ENCODE measurements at regions not wholly inside any gene's neighbourhood (a gene's known extent, or its start where the extent isn't known, plus 50 kb on each side); places are given as distances from the start of the nearest gene placed in this dataset.

DNA sequence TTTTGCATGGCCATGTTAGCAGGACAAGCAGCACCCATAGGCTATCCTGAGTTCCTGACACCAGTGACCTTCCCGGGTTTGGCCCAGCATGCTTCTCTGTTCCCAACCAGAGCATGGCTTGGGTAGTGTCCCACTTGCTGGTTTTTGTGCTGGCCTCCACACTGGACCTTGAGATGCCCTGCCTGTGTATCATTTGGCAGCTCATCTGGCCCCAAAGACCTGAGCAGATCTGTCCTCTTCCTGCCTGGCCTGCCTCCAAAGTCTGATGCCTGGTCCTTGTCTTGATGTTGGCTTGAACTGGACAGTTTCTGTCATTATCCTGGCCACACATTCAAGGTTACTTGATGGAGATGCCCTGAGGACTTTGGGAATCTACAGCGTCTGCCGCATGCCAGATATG, 590.7 kb upstream of the KLF4 start:
- DNase-seq: no peak
- Mint-ChIP-seq H3K4me1 (ENCODE audit: low read depth) (no peaks in the 10 kb centered on the region), H3K27me3 (no peaks in the 10 kb centered on the region), H3K36me3 (no peaks in the 10 kb centered on the region), H3K4me3 (no peak overlapping the region), H3K9me3 (peaks cover 7% of the 10 kb centered on the region), H3K27ac (no peak overlapping the region)
- ChIA-PET POLR2A (no interaction called here), CTCF (no interaction called here)
- intact Hi-C loops (cut with micrococcal nuclease): no loop called here

DNA sequence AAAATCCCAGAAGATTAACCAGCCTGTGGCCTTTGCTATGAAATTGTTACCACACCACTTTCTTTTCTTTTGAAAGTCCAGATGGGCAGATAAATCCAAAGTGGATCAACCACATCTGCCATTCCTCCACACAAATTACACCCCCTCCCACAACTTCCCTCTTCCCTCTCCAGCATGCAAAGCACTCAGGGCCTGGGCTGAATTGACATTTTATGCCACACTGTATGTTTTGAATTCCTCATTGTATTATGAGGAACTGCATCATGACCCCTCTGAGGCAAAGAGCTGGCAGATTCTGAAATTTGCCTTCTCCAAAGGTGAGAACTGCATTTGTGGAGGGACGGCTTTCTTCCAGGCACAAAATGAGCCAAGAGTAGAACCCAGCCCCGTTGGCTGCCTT, 589.2 kb upstream of the KLF4 start:
- H3K27me3 Mint-ChIP-seq: no peaks in the 10 kb centered on the region
- H3K4me1 Mint-ChIP-seq (ENCODE audit: low read depth): no peaks in the 10 kb centered on the region
- no peak overlapping the region for H3K4me3 Mint-ChIP-seq
- no peaks in the 10 kb centered on the region for H3K36me3 Mint-ChIP-seq
- no peak overlapping the region for H3K27ac Mint-ChIP-seq
- no peak for DNase-seq
- ChIA-PET POLR2A (no interaction called here), CTCF (no interaction called here)
- intact Hi-C loops (cut with micrococcal nuclease): no loop called here
- peaks cover 9% of the 10 kb centered on the region for H3K9me3 Mint-ChIP-seq

DNA sequence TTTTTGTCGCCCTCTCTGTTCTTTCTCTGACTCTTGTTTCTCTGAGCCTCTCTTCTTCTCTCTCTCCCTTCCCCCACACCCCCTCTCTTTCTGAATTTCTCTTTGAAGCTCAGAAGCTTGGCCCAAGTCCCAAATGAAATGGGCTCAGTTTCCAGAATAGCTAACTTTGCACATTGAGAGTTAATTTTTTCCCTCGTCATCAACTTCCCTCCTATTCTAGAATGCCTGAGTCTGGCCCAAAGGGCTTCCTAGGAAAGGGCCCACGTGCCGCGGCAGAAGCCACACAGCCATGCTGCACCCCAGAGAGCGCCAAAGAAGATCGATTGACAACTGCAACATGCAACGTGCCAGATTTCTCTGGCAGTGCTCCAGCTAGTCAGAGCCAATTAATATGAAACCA, 588.8 kb upstream of the KLF4 start:
- Mint-ChIP-seq H3K27me3 (no peaks in the 10 kb centered on the region), H3K36me3 (no peaks in the 10 kb centered on the region), H3K4me3 (no peak overlapping the region), H3K4me1 (ENCODE audit: low read depth) (no peaks in the 10 kb centered on the region), H3K27ac (no peak overlapping the region), H3K9me3 (peaks cover 9% of the 10 kb centered on the region)
- CTCF ChIA-PET: no interaction called here
- intact Hi-C loops (cut with micrococcal nuclease): no loop called here
- DNase-seq: no peak
- POLR2A ChIA-PET: no interaction called here

DNA sequence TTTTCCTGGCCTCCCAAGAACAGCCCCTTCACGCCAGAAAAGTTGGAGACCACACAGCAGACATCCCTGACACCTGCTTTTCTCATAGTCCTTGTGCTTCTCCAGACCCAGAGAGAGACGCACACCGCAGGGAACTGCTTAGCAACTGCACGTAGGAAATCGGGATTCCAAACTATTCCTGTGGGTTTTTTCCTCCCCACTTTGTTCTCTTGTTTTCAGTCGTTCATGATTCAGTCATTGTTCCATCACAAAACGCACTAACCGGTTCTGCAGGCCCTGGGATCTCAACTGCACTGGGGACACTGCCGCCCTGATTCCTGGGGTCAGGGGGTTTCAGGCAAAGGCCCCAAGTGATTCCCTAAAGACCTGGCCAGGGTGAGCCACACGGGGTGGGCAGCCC, 588.0 kb upstream of the KLF4 start:
- DNase-seq: no peak
- no peaks in the 10 kb centered on the region for H3K36me3 Mint-ChIP-seq
- POLR2A ChIA-PET: no interaction called here
- no peak overlapping the region for H3K27ac Mint-ChIP-seq
- no peaks in the 10 kb centered on the region for H3K4me1 Mint-ChIP-seq (ENCODE audit: low read depth)
- H3K27me3 Mint-ChIP-seq: no peaks in the 10 kb centered on the region
- H3K9me3 Mint-ChIP-seq: peaks cover 11% of the 10 kb centered on the region
- H3K4me3 Mint-ChIP-seq: no peak overlapping the region
- CTCF ChIA-PET: no interaction called here
- intact Hi-C loops (cut with micrococcal nuclease): no loop called here

DNA sequence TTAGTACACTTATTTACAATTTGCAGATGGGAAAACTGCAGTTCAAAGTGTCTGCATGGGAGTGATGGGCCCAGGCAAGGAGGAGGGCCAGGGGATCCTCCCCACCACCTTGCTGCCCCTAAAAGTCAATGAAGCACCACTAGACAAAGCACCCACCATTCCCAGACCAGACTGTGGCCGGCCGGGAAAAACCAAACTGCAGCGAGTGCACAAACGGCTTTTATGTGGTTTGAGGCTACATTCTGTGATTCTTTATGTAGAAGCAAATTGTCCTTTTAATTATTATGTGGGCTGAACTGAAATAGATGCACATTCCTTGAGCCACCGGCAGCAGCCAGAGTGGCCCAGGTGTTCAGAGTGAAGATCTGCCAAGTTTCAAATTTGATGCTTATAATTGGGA, 585.3 kb upstream of the KLF4 start:
- ChIA-PET POLR2A (no interaction called here), CTCF (no interaction called here)
- no peaks in the 10 kb centered on the region for H3K27me3 Mint-ChIP-seq
- peaks cover 12% of the 10 kb centered on the region for H3K9me3 Mint-ChIP-seq
- DNase-seq: no peak
- H3K4me1 Mint-ChIP-seq (ENCODE audit: low read depth): no peaks in the 10 kb centered on the region
- H3K4me3 Mint-ChIP-seq: no peak overlapping the region
- H3K36me3 Mint-ChIP-seq: no peaks in the 10 kb centered on the region
- intact Hi-C loops (cut with micrococcal nuclease): no loop called here
- H3K27ac Mint-ChIP-seq: no peak overlapping the region

DNA sequence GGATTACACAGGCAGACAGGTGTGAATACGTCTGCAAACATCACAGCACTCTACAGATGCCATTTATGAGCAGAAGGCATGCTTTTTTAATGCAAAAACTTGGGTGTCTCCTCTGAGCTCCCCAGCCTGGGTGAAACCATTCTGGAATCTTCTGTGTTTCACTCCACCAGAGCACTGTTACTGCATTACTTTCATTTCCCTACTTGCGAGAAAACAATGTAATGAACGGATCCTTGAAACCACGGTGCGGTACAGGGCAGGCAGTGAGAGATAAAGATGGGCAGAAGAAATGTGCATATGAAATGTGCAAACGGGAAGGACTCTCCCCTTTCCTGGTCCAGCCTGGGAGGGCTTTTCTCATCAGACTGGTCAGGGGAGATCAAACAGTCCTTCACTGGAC, 584.3 kb upstream of the KLF4 start:
- intact Hi-C loops (cut with micrococcal nuclease): no loop called here
- H3K4me3 Mint-ChIP-seq: no peak overlapping the region
- no peaks in the 10 kb centered on the region for H3K4me1 Mint-ChIP-seq (ENCODE audit: low read depth)
- CTCF ChIA-PET: no interaction called here
- DNase-seq: no peak
- POLR2A ChIA-PET: no interaction called here
- H3K27me3 Mint-ChIP-seq: no peaks in the 10 kb centered on the region
- H3K27ac Mint-ChIP-seq: no peak overlapping the region
- H3K9me3 Mint-ChIP-seq: peaks cover 12% of the 10 kb centered on the region
- H3K36me3 Mint-ChIP-seq: no peaks in the 10 kb centered on the region

DNA sequence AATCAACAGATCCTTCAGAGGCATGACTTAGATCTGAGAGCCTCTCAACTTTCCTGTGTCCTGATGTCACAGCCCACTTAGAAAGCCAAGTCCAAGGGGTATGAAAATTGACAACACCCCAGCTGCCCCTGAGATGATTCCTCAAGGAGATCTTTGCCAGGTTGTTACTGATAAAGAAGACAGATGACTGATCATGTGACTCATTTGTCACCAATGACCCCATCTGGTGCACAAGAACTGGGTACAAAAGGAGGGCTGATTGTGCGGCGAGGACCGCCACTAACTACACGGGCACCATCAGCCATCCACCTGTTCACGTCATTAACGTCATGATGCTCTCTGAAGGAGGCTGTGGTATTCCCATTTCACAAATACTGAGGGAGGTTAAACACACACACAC, 583.2 kb upstream of the KLF4 start:
- H3K9me3 Mint-ChIP-seq: peaks cover 12% of the 10 kb centered on the region
- no peak for DNase-seq
- H3K4me1 Mint-ChIP-seq (ENCODE audit: low read depth): no peaks in the 10 kb centered on the region
- no peak overlapping the region for H3K27ac Mint-ChIP-seq
- intact Hi-C loops (cut with micrococcal nuclease): no loop called here
- H3K4me3 Mint-ChIP-seq: no peak overlapping the region
- ChIA-PET CTCF (no interaction called here), POLR2A (no interaction called here)
- H3K36me3 Mint-ChIP-seq: no peaks in the 10 kb centered on the region
- H3K27me3 Mint-ChIP-seq: no peaks in the 10 kb centered on the region

DNA sequence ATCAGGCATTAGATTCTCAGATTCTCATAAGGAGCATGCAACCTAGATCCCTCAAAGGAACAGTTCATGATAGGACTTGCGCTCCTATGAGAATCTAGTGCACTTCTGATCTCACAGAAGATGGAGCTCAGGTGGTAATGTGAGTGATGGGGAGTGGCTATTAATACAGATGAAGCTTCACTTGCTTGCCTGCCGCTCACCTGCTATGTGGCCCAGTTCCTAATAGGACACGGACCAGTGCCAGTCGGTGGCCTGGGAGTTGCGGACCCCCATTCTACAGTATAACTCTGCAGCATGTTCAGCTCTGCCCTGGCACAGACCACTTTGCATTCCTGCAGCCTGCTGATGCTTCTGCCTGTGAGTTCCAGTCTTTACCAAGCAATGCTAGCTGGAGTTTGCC, 581.3 kb upstream of the KLF4 start:
- ChIA-PET POLR2A (no interaction called here), CTCF (no interaction called here)
- peaks cover 15% of the 10 kb centered on the region for H3K9me3 Mint-ChIP-seq
- no peak overlapping the region for H3K27ac Mint-ChIP-seq
- intact Hi-C loops (cut with micrococcal nuclease): no loop called here
- H3K4me3 Mint-ChIP-seq: no peak overlapping the region
- no peaks in the 10 kb centered on the region for H3K4me1 Mint-ChIP-seq (ENCODE audit: low read depth)
- H3K27me3 Mint-ChIP-seq: no peaks in the 10 kb centered on the region
- DNase-seq: no peak
- no peaks in the 10 kb centered on the region for H3K36me3 Mint-ChIP-seq

DNA sequence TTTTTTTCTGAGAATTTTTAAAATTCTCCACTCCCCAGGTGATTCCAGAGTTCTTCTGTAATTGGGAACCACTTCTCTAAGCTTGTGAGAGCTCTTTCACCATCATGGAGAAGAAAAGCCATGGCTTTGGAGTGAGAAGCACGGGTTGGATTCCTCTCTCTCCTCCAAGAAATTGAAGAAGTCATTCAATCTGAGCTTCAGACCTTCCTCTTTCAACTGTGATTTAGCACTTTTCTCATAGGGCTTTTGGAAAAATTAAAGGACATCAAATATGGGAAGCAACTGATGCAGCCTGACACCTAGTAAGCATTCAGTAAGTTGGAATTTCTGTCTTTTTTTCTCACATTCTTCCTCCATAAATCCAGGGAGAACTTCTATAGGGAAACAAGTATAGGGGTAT, 580.4 kb upstream of the KLF4 start:
- intact Hi-C loops (cut with micrococcal nuclease): no loop called here
- ChIA-PET CTCF (no interaction called here), POLR2A (no interaction called here)
- no peak overlapping the region for H3K27ac Mint-ChIP-seq
- no peak overlapping the region for H3K4me3 Mint-ChIP-seq
- H3K9me3 Mint-ChIP-seq: peaks cover 11% of the 10 kb centered on the region
- no peaks in the 10 kb centered on the region for H3K27me3 Mint-ChIP-seq
- H3K36me3 Mint-ChIP-seq: no peaks in the 10 kb centered on the region
- no peaks in the 10 kb centered on the region for H3K4me1 Mint-ChIP-seq (ENCODE audit: low read depth)
- DNase-seq: no peak

DNA sequence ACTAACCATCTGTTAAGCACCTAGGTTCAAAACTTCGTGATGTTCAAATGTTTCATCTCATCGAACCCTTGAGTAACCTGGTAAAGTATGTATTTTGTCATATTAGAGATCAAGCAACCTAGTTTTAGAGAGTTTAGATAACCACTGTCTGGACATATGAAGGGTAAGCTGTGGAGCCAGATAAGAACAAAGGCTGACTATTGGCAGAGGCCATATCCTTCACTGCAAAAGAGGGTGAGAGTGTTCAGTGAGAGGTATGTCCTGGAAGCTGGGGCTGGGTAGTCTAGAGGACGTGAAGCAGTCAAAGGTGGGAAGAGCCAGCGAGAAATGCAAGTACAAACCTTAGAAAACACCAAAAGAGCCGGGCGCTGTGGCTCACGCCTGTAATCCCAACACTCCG, 573.1 kb upstream of the KLF4 start:
- H3K36me3 Mint-ChIP-seq: no peaks in the 10 kb centered on the region
- no peaks in the 10 kb centered on the region for H3K4me1 Mint-ChIP-seq (ENCODE audit: low read depth)
- no peak overlapping the region for H3K27ac Mint-ChIP-seq
- ChIA-PET POLR2A (no interaction called here), CTCF (no interaction called here)
- intact Hi-C loops (cut with micrococcal nuclease): no loop called here
- peaks cover 4% of the 10 kb centered on the region for H3K9me3 Mint-ChIP-seq
- no peak for DNase-seq
- H3K4me3 Mint-ChIP-seq: no peak overlapping the region
- no peaks in the 10 kb centered on the region for H3K27me3 Mint-ChIP-seq

DNA sequence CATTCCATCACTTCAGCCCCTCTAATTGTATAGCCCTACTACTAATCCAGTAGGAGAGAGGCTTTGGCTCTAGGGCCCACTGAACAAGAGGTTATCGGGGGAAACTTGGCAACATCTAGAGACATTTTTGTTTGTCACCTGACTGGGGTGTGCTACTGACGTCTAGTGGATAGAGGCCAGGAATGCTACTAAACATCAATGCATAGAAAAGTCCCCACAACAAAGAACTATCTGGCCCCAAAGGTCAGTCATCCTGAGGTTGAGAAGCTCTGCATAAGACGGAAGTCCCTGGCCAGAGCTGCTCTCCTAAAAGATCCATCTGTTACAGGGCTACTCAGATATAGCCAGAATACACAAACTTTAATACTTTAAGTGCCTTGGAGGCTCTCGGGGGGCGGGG, 570.6 kb upstream of the KLF4 start:
- no peak overlapping the region for H3K4me3 Mint-ChIP-seq
- ChIA-PET POLR2A (no interaction called here), CTCF (no interaction called here)
- no peaks in the 10 kb centered on the region for H3K4me1 Mint-ChIP-seq (ENCODE audit: low read depth)
- no peaks in the 10 kb centered on the region for H3K36me3 Mint-ChIP-seq
- no peak for DNase-seq
- intact Hi-C loops (cut with micrococcal nuclease): no loop called here
- no peaks in the 10 kb centered on the region for H3K27me3 Mint-ChIP-seq
- no peak overlapping the region for H3K27ac Mint-ChIP-seq
- H3K9me3 Mint-ChIP-seq: no peaks in the 10 kb centered on the region

DNA sequence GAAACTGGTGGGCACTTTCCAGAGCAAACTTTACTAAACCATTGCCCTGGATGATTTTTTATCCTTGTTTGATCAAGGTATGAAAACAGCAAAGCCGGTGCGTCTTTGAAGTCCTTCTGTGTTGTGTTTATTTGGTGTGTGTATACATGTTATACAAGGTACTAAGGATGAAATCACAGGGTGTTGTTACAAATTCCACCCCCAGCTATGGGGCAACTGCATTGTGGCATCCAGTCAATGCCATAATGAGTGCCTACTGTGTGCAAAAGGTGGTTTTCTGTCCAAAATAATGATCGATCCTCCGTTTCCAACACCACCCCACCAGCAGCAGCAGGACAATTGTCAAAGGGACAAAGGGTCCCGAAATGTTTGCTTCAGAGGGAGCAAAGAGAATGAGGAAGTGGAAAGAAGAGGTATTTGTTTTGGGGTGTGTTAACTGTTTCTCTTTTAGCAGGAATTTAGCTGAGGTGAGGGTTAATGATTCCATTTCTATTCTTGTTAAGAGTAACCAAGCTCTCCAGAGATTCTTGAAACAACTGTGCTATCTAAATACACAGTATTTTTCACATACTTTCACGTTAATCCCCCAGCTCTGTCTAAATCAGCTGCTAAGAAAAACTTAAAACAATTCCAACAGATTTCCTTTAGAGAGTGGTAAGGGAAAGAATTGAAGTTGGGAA, 568.7 kb upstream of the KLF4 start:
- Mint-ChIP-seq H3K36me3 (no peaks in the 10 kb centered on the region), H3K27me3 (no peaks in the 10 kb centered on the region), H3K27ac (no peak overlapping the region), H3K4me1 (ENCODE audit: low read depth) (no peaks in the 10 kb centered on the region), H3K9me3 (no peaks in the 10 kb centered on the region), H3K4me3 (no peak overlapping the region)
- intact Hi-C loops (cut with micrococcal nuclease): no loop called here
- ChIA-PET POLR2A (no interaction called here), CTCF (no interaction called here)
- no peak for DNase-seq

DNA sequence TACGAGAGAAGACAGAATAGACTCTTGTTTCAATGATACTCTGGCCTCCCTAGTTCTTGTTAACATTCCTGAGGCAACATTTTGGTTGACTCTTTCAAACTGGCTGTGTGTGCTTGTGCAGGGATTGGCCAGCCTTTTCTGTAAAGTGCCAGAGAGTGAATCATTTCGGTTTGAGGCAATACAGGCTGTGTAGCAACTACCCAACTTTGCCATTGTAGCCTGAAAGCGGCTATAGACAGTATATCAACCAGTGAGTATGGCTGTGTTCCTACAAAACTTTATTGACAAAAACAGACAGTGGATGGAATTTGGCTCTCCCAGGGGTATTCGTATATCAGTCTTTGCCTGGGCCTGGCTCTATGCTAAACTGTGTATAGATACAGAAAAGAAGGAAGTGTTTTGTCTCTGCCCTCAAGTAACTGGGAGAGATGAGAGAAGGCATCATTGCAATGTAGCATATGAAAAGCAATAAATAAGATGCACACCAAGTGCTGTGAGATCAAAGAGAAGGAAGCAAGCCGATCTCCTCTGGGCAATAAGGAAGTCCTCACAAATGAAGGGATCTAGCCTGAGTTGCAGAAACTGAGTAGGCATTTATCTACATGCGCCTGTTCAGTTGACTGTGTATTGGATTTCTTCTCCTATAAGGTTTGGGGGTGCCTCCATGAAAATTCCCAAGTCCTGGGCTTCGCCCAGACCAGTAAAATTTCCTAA, 568.0 kb upstream of the KLF4 start:
- POLR2A ChIA-PET: no interaction called here
- intact Hi-C loops (cut with micrococcal nuclease): no loop called here
- no peaks in the 10 kb centered on the region for H3K4me1 Mint-ChIP-seq (ENCODE audit: low read depth)

More for the DNA sequence above, 568.0 kb upstream of the KLF4 start:
- no peak overlapping the region for H3K27ac Mint-ChIP-seq
- H3K9me3 Mint-ChIP-seq: no peaks in the 10 kb centered on the region
- no peaks in the 10 kb centered on the region for H3K27me3 Mint-ChIP-seq
- CTCF ChIA-PET: no interaction called here
- H3K36me3 Mint-ChIP-seq: no peaks in the 10 kb centered on the region
- DNase-seq: no peak
- no peak overlapping the region for H3K4me3 Mint-ChIP-seq
